ENCODE measurements at regions not wholly inside any gene's neighbourhood (a gene's known extent, or its start where the extent isn't known, plus 50 kb on each side); places are given as distances from the start of the nearest gene placed in this dataset.

DNA sequence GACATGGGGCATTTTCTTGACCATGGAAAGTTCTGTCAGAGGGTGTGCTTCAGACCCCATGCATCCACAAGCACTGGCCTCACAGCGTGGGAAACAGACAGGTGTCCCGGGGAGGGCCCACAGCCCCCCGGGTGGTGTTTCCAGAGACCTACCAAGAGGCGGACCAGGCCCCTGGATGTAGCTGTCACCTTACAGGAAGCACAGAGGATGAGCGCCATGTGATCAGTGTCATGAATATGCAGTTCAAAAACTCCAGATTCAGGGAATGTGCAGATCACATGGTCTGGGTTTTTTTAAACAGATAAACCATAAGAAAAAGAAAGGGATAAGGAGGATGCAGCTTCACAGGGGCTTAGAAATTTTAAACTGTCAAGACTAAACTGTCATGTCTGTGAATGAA, 61.0 kb upstream of the SPATA13 start:
- no peak for TF ChIP-seq CTCF (IDR thresholded peaks at IDR 0.05; ENCODE audit: low read length)
- no peak for TF ChIP-seq EZH2 (optimal IDR thresholded peaks at IDR 0.05; ENCODE audit: low read depth, low read length)
- no peak for TF ChIP-seq EZH2phosphoT487 (IDR thresholded peaks at IDR 0.05; ENCODE audit: low read length)

Measured in MM.1S (cell line).